ENCODE measurements at regions not wholly inside any gene's neighbourhood (a gene's known extent, or its start where the extent isn't known, plus 50 kb on each side); places are given as distances from the start of the nearest gene placed in this dataset.
"Not testable (repeated sequence)": the region's sequence is repeated elsewhere in the genome, so short reads cannot be mapped to it uniquely, and the experiment has no call there.

- DNase-seq, result no peak
Measured at GRCh38 chr13:23947893-23948292, 50.6 kb upstream of the C1QTNF9B start.

- DNase-seq, result no peak
Measured at GRCh38 chr13:23949200-23949599, 51.9 kb upstream of the C1QTNF9B start.

- no peak for DNase-seq
Measured at GRCh38 chr13:23949736-23950135, 52.4 kb upstream of the C1QTNF9B start.

GRCh38 chr13:23950736-23951510, 53.6 kb upstream of the C1QTNF9B start:
- DNase-seq, result no peak

- no peak for DNase-seq
Measured at GRCh38 chr13:23952796-23953195, 55.5 kb upstream of the C1QTNF9B start.

GRCh38 chr13:23953860-23954512, 56.7 kb upstream of the C1QTNF9B start:
- no peak for DNase-seq

- no peak for DNase-seq
Measured at GRCh38 chr13:23955064-23955463, 57.8 kb upstream of the C1QTNF9B start.

GRCh38 chr13:23956106-23956505, 58.8 kb upstream of the C1QTNF9B start:
- no peak for DNase-seq

GRCh38 chr13:23957981-23958380, 60.7 kb upstream of the C1QTNF9B start:
- DNase-seq, result peak; percentile 46

GRCh38 chr13:23959231-23959862, 62.0 kb upstream of the C1QTNF9B start:
- no peak for DNase-seq

- peak; percentile 90 for DNase-seq
Measured at GRCh38 chr13:23960566-23961156, 63.4 kb upstream of the C1QTNF9B start.

- no peak for DNase-seq
Measured at GRCh38 chr13:23963184-23963931, 66.1 kb upstream of the C1QTNF9B start.

- DNase-seq, result no peak
Measured at GRCh38 chr13:23963947-23964346, 66.6 kb upstream of the C1QTNF9B start.

GRCh38 chr13:23965346-23965745, 68.0 kb upstream of the C1QTNF9B start:
- no peak for DNase-seq

GRCh38 chr13:23966221-23966690, 69.0 kb upstream of the C1QTNF9B start:
- no peak for DNase-seq

GRCh38 chr13:23966691-23967615, 69.7 kb upstream of the C1QTNF9B start:
- DNase-seq, result no peak

GRCh38 chr13:23967792-23968191, 70.5 kb upstream of the C1QTNF9B start:
- DNase-seq, result not testable (repeated sequence)

GRCh38 chr13:23969647-23970046, 72.3 kb upstream of the C1QTNF9B start:
- DNase-seq, result peak; percentile 30

- peak; percentile 49 for DNase-seq
Measured at GRCh38 chr13:23979361-23980159, 82.3 kb upstream of the C1QTNF9B start.

- DNase-seq, result peak; percentile 89
Measured at GRCh38 chr13:23980160-23980551, 82.9 kb upstream of the C1QTNF9B start.

GRCh38 chr13:23983671-23984070, 86.4 kb upstream of the C1QTNF9B start:
- no peak for DNase-seq

All from NCI-H82 (cell line).